AG04450 (cell line): ENCODE measurements at regions not wholly inside any gene's neighbourhood (a gene's known extent, or its start where the extent isn't known, plus 50 kb on each side); places are given as distances from the start of the nearest gene placed in this dataset. TPM values are rescaled to one million over a fixed set of nuclear protein-coding genes. Genes with fewer than 3 reads are reported as not detected.

Source experiments
- small RNA-seq: library from RNA; depleted of rRNA; stranded (forward); fragments of <200 nt; gene quantifications from one replicate; pipeline ENCODE3, GENCODE V24; 2012; ENCODE audit warnings: low read depth; ENCODE audit not compliant: insufficient read length

Small RNAs in the stretch of these regions (small RNA-seq; reads per million reads assigned to genes)
- gene AC005588.1 (not detected), gene AC079809.1 (not detected)
